AG09319 (cell line): ENCODE measurements at regions not wholly inside any gene's neighbourhood (a gene's known extent, or its start where the extent isn't known, plus 50 kb on each side); places are given as distances from the start of the nearest gene placed in this dataset.

Source experiments
- DNase-seq: peaks from one replicate; pipeline ENCODE4 v3.0.0-alpha.2; 2010; ENCODE audit warnings: low read depth; ENCODE audit errors: extremely low read depth
- TF ChIP-seq, protein P1 (sequence below): IDR thresholded peaks from 2 replicates; pipeline ENCODE4 v1.5.1; 2011; ENCODE audit warnings: low read depth, mild to moderate bottlenecking, inconsistent platforms, low read length, moderate library complexity

DNA sequence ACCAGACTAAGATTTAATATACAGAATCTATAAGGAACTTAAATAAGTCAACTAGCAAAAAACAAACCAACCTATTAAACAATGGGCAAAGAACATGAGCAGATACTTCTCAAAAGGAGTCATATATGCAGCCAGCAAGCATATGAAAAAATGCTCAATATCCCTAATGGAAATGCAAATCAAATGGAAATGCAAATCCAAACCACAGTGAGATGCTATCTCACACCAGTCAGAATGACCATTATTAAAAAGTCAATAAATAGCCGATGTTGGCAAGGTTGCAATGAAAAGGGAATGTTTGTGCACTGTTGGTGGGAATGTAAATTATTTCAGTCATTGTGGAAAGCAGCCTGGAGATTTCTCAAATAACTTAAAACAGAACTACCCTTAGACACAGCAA is 97.0 kb upstream of the SLC6A14 start:
- DNase-seq: no peak
- TF ChIP-seq, protein P1, sequence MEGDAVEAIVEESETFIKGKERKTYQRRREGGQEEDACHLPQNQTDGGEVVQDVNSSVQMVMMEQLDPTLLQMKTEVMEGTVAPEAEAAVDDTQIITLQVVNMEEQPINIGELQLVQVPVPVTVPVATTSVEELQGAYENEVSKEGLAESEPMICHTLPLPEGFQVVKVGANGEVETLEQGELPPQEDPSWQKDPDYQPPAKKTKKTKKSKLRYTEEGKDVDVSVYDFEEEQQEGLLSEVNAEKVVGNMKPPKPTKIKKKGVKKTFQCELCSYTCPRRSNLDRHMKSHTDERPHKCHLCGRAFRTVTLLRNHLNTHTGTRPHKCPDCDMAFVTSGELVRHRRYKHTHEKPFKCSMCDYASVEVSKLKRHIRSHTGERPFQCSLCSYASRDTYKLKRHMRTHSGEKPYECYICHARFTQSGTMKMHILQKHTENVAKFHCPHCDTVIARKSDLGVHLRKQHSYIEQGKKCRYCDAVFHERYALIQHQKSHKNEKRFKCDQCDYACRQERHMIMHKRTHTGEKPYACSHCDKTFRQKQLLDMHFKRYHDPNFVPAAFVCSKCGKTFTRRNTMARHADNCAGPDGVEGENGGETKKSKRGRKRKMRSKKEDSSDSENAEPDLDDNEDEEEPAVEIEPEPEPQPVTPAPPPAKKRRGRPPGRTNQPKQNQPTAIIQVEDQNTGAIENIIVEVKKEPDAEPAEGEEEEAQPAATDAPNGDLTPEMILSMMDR: no peak

DNA sequence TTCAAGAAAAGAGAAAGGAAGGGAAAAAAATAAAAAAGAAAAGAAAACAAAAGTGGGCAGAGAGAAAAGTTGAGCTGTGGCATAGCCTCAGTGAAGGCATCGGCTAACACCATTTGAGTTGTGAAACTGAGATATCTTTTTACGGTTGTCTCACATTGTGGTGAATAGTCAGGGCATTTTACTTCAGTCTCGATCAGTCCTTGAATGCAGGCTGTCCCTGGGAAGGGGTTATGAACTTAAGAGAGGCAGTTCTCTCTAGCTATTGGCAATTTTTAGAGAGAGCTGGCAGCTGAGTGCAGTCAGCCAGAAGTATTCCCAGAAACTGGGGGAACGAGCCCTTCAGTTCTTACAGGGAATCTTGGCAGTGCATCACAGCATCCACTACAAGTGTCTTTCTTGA is 93.5 kb upstream of the SLC6A14 start:
- TF ChIP-seq, protein P1: no peak
- DNase-seq: no peak

DNA sequence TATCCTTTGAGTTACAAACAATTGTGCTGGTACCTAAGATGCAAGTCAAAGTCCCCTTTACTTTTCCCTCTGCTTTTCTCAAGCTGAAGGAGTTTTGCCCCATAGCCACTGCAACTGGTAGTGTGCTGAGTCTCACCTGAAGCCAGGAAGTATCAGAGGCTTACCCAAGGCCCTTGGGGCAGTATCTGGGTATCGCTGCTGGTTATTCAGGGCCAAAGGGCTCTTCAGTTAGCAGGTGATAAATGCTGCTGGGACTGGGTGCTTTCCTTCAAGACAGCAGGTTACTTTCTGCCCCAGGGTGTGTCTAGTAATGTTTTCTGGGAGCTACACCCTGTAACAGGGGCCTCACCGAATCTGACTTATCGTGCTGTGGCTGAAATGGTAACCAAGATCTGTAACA is 90.4 kb upstream of the SLC6A14 start:
- no peak for DNase-seq

DNA sequence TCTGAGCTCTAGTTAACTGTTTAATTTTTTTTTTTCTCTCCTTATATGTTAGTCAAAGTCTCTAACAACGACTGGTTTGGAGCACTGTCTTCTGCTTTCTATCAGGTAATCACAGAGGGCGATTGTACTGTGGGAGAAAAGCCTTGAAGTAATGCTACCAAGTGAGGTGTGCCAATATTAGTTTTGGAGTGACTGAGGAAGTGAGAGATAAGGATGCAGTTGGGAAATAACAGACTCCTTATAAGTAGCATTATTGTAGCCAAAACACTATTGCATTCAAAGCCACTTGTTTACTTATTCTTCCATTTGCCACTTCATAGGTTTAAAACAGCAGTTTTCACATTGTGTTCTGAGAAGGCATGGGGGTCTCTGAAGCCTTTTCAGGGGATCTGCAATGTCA is 79.1 kb upstream of the SLC6A14 start:
- TF ChIP-seq, protein P1: no peak
- DNase-seq: no peak

More for the DNA sequence above, 90.4 kb upstream of the SLC6A14 start:
- TF ChIP-seq, protein P1: no peak

DNA sequence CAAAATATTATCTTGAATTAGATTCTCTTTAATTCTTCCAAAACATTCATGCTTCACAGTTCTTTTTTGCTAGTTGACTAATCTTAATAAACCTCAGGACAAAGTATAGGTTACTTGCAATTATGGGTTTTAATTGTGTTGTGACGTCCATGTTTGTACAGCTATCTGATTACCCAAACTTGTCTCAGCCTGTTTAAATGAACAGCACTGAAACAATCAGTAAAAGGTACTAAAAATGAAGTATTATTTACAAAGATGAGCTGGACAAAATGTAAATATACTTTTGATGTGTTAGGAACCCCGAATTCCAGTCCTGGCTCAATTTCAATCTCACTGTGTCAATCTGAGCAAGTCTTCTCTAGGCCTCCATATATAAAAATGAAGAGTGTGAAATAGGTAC is 57.4 kb upstream of the SLC6A14 start:
- no peak for DNase-seq
- TF ChIP-seq, protein P1: no peak

DNA sequence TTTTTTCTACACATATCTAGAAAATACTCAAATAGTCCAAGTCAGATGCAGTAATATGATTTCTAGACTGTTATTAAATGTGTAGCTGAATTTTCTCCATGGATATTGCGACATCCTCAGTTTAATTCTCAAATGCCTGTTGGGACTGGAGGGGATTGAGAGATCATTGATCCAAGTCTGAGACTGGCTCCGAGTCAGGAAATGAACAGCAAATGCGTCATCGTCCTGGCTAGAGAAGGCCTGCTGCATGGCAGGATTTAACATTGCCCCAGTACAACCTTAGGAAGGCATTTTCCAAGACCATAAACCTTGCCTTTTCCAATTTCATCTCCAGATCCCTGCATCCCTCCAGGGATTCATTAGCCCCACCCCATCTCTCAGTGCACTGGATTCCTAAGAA is 56.6 kb upstream of the SLC6A14 start:
- DNase-seq: peak; percentile 78
- TF ChIP-seq, protein P1: no peak

DNA sequence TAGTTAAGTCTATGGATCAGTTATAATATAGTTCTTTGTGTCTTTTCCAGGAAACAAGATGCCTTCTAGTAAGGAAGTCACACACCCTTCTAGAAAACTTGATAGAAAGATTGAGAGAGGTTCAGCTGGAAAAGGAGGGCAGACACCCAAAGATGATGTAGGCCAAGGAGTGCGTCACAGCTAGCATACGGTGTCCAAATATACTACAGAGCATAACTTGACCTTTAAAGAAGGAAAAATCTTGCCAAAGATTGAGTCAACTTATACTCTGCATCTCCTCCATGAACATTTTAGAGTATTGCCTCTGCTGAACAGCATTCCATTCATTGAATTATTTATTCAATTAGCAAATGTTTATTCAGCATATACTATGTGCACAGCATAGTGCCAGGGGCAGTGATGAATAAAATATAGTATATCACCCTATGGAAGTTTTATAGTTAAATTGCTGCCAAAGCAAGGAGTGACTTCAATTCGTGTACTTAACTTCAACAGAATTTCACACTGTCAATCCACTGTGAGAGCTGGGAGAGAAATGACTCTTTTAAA is 51.9 kb upstream of the SLC6A14 start:
- DNase-seq: peak; percentile 30
- TF ChIP-seq, protein P1: no peak
